Spleen (tissue), 7 donors: ENCODE measurements at regions not wholly inside any gene's neighbourhood (a gene's known extent, or its start where the extent isn't known, plus 50 kb on each side); places are given as distances from the start of the nearest gene placed in this dataset.

Source experiments
- POLR2A ChIP-seq, 3 donors: fragments of 450-650 bp; IDR thresholded peaks; one replicate each; pipeline ENCODE4 v1.5.1; 2017; ENCODE audit warnings: antibody characterized with exemption in 3 of 3, mild to moderate bottlenecking in 1 of 3
- POLR2AphosphoS5 ChIP-seq, 3 donors: sonication (generic); formaldehyde crosslinking; IDR thresholded peaks; one replicate each; pipeline ENCODE4 v1.5.1; 2017; ENCODE audit warnings: antibody characterized with exemption in 3 of 3
- TF ChIP-seq, protein P1 (sequence below), 11 experiments: fragments of 200-600 bp in 7 of 11; fragments of 450-650 bp in 4 of 11; sonication (generic) in 4 of 11; IDR thresholded peaks in 8 of 11; conservative IDR thresholded peaks in 3 of 11; 1 replicate in 7 of 11; 2 replicates in 4 of 11; pipeline versions ENCODE4 v1.4.0 to v1.8.0; 2016 to 2021; ENCODE audit warnings: antibody characterized with exemption in 11 of 11, inconsistent platforms in 4 of 11, mild to moderate bottlenecking in 1 of 11
- donor health status: DM: no; HTN: no; CAD: no; lungs with moderate emphysema.
- donor health status: DM: no; HTN: no; CAD: no.
- donor health status: DM: no; HTN: no; CAD: no.

DNA sequence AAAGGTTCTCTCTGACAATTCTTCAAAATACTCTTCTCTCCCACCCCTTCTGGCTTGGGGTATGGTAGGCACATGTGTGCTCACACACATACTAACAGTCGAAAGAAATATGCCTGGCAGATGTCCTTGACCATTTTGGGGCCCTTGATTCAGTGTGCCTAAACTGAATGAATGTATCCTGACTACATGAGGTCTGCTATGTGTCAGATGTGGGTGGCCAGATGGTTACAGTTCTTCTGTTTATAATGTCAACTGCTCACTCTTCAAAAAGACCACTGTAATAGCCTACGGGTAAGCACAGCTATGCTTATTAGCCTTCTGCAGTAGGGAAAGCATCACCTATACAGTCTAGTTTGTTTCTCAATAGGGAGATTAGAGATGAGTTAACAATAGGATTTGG is 63.7 kb upstream of the VEGFC start:
- TF ChIP-seq, protein P1, sequence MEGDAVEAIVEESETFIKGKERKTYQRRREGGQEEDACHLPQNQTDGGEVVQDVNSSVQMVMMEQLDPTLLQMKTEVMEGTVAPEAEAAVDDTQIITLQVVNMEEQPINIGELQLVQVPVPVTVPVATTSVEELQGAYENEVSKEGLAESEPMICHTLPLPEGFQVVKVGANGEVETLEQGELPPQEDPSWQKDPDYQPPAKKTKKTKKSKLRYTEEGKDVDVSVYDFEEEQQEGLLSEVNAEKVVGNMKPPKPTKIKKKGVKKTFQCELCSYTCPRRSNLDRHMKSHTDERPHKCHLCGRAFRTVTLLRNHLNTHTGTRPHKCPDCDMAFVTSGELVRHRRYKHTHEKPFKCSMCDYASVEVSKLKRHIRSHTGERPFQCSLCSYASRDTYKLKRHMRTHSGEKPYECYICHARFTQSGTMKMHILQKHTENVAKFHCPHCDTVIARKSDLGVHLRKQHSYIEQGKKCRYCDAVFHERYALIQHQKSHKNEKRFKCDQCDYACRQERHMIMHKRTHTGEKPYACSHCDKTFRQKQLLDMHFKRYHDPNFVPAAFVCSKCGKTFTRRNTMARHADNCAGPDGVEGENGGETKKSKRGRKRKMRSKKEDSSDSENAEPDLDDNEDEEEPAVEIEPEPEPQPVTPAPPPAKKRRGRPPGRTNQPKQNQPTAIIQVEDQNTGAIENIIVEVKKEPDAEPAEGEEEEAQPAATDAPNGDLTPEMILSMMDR (IDR thresholded peaks at IDR 0.05 in 8 of 11, conservative IDR thresholded peaks at IDR 0.05 in 3 of 11) = no peak
- TF ChIP-seq POLR2A (IDR thresholded peaks at IDR 0.05) = no peak
- TF ChIP-seq POLR2AphosphoS5 (IDR thresholded peaks at IDR 0.05) = no peak
